NCI-H1436 (cell line): ENCODE measurements at regions not wholly inside any gene's neighbourhood (a gene's known extent, or its start where the extent isn't known, plus 50 kb on each side); places are given as distances from the start of the nearest gene placed in this dataset.
"Not testable (repeated sequence)": the region's sequence is repeated elsewhere in the genome, so short reads cannot be mapped to it uniquely, and the experiment has no call there.

ENCODE experiments used
- DNase-seq: peaks from one replicate; lab custom pipeline; 2025; lab: John Stamatoyannopoulos, UW

DNA sequence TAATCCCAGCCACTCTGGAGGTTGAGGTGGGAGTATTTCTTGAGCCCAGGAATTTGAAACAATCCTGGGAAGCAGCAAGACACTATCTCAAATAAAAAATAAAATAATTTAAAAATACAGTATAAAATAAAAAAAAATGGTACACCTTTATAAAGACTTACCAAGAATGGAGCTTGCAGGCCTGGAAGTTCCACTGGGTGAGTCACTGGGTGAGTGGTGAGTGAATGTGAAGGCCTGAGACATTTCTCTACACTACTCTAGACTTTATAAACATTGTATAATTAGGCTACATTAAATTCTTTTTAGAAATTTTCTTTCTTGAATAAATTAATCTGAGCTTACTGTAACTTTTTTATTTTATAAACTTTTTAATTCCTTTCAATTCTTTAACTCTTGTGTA, 609.1 kb upstream of the BCHE start:
- no peak for DNase-seq

DNA sequence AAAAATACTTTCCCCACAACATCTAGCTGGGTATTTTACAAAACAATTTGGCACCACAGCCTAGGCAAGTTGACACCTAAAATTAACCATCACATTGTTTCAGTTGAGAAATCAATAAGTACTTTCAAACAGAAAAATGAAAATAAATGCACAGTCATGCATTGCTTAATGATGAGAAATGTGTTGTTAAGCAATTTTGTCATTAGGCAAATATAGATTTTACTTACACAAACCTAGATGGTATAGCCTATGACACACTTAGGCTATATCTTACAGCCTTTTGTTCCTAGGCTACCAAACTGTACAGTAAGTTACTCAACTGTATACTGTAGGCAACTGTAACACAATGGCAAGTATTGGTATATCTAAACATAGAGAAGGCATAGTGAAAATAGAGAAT, 608.6 kb upstream of the BCHE start:
- DNase-seq: no peak

DNA sequence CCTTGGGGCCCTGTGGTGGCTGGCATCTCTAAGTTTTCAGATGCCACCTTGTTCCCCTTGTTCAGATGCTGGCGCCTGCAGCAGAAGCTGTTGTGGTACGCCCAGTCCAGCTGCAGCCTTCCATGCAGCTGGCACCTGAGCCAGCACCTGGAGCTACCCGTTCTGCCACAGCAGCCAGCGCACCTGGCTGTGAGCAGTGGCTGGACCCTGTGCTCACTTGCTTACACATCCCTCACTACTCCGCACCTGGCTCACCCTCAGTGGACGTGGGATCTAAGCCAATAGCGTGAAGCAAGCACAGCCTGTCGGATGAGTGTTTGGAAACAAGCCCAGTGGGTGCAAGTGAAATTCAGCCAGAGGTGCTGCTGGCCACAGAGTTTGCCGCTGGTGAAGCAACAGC, 607.5 kb upstream of the BCHE start:
- DNase-seq: no peak

DNA sequence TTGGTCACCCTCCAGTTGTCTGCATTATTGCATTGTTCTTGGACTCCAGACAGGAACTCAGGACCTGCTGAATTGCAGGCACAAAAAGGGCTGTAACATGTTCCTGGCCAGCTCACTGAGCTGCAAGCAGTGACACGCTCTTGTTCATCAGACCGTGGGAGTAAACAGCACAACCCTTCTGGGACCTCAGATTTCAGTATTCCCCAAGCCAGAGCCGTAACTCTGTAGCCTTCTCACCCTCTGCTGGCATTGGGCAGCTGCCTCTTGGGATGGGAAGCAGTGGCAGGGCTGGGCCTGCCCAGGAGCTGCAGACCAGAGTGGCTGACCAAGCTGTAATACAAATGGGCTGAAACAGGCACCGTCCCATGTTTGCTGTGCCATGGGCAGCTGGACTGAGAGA, 607.1 kb upstream of the BCHE start:
- no peak for DNase-seq

DNA sequence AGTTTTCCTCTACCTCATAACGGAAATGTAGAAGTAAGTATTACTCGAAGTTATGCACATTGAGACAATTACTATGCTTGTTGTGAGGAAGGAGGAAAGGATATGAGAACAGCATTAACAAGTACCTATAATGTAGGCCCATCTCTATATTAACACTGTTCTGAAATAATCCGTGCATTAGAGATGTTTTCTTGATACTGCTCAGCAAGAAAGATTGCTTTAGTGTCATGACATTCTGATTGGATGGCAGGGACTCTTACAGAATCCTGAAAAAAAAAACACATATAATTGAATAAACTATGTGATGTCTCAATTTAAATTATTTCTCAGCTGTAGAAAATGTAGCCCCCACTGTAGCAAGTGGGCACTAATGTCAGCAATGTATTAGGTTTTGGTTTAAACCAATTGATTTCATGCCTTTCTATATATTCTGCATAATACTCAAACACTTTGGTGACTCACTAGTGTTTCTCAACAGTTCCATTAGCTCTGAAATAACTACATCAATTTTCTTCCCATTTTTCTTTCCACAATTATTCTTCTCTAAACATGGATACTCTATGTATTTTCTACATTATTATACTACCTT, 598.3 kb upstream of the BCHE start:
- DNase-seq: no peak

DNA sequence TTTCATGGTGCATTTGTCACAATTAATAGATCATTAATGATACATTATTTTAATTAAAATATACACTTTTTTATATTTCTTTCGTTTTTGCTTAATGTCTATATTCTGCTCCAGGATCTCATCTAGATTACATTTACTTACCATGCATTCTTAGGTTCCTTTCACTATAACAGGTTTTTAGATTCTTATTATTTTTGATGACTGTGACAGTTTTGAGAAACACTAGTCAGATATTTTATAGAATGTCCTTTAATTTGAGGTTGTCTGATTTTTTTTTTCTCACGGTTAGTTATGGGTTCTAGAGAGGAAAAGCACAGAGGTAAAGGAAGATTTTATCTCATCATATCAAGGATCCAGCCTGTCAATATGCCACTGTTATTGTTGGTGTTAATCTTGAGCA, 595.8 kb upstream of the BCHE start:
- no peak for DNase-seq

DNA sequence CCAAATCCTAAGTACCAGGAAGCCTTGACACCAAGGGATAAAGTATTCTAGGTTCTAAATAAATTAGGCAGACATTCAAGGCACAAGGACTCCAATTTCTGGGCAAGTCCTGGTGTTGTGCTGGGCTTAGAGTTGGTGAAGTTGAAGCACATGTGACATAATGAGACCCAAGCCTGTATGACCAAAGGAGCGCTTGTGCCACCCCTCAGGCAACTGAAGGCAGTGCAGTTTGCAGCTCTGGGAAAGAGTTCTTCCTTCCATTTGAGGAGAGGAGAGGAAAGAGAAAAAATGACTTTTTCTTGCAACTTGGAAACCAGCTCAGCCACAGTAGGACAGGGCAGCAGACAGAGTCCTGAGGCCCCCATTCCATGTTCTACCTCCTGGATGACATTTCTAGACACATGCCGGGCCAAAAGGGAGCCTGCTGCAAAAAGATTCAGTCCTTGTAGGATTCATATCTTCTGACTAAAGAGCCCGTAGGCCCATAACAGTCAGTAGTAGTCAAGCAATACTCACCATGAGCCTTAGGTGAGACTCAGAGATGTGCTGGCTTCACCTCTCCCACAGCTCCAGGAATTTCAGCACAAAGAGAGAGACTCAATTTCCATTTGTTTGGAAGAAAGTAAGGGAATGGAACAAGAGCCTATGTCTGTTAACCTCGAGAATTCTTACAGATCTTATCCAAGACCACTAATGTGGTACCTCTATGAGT, 588.8 kb upstream of the BCHE start:
- no peak for DNase-seq

DNA sequence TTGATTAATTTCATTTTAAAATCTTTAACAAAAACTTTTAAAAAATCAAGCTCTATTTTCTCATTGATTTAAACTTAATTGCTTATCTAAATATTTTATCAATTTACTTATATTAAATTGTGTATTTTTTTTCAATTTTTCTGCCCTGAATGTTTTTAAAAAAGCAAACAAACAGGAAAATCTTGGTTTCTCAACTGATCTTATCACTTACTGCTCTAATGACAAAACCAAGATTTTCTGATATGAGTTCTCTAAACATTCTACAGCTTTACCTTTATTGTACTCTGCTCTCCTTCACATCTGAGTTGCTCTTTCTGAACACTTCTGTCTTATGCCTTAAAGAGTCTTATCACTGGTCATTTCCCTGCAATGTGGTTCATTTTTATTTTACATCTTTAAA, 587.8 kb upstream of the BCHE start:
- no peak for DNase-seq

DNA sequence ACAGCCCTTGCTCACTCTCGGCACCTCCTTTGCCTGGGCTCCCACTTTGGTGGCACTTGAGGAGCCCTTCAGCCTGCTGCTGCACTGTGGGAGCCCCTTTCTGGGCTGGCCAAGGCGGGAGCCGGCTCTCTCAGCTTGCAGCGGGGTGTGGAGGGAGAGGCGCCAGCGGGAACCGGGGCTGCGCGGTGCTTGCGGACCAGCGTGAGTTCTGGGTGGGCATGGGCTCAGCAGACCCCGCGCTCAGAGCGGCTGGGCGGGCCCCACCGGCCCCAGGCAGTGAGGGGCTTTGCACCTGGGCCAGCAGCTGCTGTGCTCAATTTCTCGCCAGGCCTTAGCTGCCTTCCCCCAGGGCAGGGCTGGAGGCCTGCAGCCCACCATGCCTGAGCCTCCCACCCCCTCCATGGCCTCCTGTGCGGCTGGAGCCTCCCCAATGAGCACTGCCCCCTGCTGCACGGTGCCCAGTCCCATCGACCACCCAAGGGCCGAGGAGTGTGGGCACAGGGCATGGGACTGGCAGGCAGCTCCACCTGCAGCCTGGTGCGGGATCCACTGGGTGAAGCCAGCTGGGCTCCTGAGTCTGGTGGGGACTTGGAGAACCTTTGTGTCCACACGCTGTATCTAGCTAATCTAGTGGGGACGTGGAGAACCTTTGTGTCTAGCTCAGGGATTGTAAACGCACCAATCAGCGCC, 586.7 kb upstream of the BCHE start:
- DNase-seq: not testable (repeated sequence)

DNA sequence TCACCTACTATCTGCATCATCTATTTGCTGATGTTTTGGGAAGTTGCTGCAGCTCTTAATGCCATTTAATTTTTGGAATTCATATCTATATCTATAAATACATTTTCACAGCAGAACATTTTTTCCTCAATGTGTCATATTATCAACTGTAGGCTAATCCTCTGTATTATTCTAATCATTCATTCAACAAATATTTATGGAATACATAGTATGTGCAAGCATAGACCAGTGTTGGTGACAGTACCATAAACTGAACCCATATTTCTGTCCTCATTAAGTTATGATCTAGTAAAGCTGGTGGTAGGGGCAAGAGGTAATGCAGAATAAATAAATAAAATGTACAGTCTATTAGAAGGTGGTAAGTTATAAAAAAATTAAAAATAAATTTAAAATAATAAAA, 585.3 kb upstream of the BCHE start:
- DNase-seq: no peak

DNA sequence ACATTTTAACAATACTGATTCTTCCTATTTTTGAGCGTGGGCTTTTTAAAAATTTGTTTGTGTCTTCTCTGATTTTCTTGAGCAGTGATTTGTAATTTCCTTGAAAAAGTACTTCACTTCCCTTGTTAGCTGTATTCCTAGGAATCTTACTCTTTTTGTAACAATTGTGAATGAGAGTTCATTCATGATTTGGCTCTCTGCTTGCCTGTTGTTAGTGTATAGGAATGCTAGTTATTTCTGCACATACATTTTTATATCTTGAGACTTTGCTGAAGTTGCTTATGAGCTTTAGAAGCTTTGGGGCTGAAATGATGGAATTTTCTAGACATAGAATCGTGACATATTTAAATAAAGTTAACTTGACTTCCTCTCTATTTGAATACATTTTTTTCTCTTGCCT, 582.8 kb upstream of the BCHE start:
- no peak for DNase-seq

DNA sequence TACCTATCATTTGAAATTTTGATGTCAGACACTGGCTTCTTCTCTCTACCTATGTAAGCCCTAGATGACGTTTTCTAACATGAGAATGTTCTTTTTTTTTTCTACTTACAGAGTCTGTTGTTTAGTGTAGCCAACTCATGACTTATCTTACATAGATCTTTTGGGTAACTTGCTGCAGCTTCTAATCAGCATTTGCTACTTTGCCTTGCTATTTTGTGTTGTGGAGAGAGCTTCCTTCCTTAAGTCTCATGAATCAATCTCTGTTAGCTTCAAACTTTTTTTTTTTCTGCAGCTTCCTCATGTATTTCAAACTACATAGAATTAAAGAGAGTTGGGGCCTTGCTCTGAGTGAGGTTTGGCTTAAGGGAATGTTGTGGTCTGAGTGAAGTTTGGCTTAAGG, 568.7 kb upstream of the BCHE start:
- DNase-seq: no peak

DNA sequence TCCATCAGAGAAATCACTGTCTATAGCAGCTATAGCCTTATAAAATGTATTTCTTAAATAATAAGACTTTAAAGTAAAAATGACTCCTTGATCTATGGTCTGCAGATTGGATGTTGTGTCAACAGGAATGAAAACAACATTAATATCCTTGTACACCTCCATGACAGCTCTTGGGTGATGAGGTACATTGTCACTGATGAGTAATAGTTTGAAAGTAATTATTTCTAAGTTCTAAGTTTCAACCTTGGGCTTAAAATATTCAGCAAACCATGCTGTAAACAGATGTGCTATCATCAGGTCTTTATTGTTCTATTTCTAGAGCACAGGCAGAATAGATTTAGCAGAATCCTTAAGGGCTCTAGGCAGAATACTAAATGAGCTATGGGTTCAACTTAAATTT, 568.2 kb upstream of the BCHE start:
- no peak for DNase-seq

DNA sequence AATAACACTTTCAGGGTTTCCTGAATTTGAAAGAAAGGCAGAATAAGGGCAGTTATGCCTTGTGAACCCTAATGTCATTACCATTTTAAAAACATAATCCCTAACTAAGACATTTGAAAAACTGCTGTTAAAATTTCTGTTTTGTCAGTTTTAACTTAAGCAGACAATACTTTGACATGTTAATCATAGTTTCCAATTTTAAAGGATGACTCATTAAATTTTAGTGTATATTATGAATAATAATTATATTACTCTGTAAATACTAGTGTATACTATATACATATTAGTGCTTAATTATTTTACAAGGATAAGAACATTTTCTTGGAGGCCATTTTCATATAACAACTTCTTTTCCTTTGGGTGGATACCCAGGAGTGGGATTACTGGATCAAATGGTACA, 553.1 kb upstream of the BCHE start:
- no peak for DNase-seq

DNA sequence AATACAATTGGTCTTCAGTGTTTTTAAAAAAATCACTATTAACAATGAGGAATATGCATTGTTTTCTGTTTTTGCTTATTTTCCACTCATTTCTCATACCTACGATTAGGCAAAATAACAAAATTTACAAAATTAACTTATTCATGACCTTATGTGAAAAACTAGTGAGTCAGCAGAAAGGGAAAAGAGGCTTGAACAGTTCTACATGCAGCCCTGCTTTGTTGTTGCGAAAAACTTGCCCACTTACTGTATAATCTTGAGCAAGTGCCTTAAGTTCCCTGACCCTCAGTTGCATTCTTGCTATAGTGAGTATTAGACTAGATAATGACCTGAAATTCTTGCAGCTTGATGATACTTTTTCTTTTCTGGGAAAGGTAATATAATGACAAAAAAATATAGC, 551.1 kb upstream of the BCHE start:
- no peak for DNase-seq

DNA sequence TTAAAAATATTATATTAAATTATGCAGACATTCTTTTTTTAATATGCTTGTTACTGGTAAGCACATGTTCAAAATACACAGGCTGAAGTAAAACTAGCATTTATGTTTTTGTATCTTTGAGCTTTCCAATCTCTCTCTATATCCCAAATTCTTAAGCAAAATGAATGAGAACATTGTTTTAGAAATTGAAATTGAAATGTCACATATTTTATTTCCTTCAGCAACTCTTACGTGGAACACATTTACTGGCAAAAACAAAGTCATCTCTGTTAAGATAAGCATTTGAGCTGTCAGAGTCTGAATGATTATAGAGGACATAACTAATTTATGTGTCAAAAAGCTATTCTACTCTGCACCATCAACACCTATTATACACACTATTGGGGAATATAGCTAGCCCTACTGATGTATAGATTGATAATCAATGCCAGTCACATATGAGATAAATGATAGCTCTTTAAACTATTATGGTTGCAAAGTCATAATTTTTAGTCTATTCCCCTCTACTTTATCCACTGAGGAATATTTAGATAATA, 535.4 kb upstream of the BCHE start:
- no peak for DNase-seq

DNA sequence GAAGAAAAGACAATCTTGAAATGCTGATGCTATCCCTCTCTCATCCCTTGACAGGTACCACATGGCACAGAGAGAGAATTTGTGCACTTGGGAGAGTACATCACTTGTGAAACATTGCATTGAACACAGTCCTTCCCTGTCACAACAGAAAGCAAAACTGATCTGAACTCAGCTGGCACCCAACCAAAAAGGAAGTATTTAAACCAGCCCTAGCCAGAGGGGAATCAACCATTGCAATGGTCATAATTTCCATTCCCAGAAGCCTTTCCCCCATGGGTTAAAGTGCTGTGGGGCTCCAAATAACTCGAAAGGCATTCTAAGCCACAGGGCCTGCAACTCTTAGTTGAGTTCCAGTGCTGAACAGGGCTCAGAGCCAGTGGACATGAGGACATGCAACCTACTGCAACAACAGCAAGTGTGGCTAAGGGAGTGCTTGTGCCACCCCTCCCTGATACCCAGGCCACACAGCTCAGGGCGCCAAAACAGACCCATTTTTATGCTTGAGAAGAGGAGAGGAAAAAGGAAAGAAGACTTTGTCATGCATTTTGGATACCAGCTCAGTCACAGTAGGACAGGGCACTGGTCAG, 530.8 kb upstream of the BCHE start:
- no peak for DNase-seq

DNA sequence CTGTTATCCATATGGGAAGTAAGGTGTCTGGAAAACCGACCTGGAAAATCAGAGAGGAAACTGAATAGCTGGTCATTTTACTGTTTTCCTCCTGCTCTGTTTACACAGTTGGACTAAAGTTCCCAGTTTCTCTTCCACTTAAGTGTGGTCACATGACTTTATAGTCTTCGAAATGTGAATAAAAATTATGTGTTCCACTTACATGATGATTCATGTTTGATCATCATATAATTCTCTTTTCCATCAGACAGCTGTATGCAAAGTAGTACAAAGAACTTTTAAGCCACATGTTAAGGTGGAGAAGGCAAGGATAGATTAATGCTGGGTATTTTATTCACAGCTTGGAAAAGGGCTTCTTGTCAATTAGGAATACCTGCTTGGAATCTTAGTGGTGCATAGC, 525.5 kb upstream of the BCHE start:
- DNase-seq: no peak

DNA sequence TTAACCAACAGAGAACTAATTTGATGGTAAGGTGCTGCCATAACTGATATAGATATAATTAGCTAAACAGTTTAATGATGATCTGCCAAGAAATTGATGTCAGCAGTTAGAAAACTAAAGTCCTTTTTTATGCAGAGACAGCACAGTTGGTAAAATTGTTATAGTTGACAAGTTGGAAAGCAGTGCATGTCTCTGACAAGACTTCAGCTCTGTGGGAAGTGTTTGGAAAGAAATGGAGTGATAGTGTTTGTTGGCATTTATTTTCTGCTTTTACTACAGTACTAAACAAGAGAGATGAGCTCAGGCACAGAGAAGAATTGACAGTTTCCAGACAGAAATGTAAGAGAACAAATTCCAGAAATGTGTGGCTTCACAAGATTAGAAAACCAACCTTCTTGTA, 523.5 kb upstream of the BCHE start:
- DNase-seq: no peak

DNA sequence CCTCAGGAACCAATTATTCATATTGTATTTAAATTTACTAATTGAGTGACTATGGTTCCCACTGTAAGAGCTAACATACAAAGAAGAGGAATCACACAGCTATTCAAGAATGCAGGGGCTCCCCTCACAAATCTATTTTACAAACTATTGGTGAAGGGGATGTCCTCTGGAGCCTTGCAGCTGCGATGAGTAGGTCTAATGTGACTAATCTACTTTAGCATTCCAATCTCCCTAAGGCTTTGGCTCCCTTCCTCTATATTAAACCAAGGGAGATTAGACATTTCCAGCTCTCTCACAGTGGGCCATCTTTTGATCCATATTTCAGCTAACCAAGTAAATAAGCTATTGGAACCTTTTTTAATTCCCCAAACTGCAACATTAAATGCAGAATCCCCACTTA, 514.2 kb upstream of the BCHE start:
- no peak for DNase-seq

DNA sequence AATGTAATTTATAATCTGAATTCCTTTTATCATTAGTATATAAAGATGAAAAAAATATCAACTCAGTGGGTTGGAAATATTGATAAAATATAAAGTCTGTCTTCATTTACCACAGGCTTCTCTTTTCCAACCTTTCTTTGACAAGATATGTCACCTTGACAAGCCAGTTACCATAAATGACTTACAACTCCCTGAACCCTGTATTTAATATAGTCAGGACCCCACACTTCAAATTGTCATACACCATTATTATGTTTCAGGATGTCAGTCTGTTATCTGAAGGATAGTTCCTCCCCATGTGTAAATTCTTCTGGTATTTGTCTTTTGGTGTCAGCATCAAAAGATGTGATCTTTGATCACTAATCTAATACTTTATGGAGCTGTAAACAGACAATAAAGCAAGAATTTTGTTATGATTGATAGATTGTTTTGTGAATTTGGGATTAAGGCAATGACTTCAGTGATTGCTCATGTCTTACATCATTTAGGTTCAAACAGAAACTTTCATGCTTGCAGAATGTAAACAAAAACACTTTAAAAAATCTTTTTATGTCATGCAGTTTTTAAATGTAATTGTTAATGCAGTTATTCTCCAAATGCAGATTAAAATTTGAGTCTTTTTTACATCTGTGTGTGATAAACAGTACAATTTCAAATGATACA, 503.5 kb upstream of the BCHE start:
- DNase-seq: no peak

DNA sequence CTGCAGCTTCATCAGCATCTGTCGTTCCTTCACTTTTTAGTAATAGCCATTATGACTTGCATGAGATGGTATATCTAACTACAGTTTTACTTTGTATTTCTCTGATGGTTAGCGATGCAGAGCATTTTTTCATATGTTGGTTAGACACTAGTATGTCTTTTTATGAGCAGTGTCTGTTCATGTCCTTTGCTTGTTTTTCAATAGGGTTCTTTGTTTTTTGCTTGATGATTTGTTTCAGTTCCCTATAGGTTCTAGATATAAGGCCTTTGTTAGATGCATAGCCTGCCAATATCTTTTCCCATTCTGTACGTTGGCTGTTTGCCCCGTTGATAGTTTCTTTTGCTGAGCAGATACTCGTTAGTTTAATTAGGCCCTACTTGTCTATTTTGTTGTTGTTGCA, 487.2 kb upstream of the BCHE start:
- no peak for DNase-seq

DNA sequence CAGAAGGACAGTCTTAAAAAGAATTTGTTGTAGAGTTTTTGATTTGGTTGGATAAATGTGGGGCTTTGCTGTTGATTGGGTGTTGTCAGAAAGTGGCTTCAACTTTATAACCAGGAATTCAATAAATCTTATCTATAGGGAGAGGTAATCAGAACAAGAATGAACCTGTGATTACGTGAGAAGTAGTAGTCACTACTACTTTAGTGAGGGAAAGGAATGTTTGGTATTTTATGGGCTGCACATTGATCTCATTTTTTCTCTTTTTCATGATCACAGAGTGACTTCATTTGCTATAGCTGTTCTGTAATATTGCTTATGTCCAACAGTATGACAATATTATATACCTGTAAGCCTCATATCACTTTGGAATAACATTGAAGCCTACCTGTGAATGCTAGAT, 485.2 kb upstream of the BCHE start:
- DNase-seq: no peak
